K562 (cell line): ENCODE measurements at regions not wholly inside any gene's neighbourhood (a gene's known extent, or its start where the extent isn't known, plus 50 kb on each side); places are given as distances from the start of the nearest gene placed in this dataset.
A peak's percentile ranks its signal among the peaks of the same experiment; 100 is the strongest.

Experiments
- BCLAF1 ChIP-seq, 2 experiments: fragments of 450-650 bp in 1 of 2; IDR thresholded peaks; 2 replicates each; pipeline ENCODE4 v1.6.1; 2011 to 2017; ENCODE audit warnings: low read depth in 2 of 2, antibody characterized with exemption in 1 of 2, borderline replicate concordance in 1 of 2, low read length in 1 of 2, mild to moderate bottlenecking in 1 of 2, mixed read lengths in 1 of 2; ENCODE audit not compliant: control insufficient read depth in 1 of 2
- BHLHE40 ChIP-seq: IDR thresholded peaks from 2 replicates; pipeline ENCODE4 v1.6.1; 2011; ENCODE audit warnings: low read length, improper control_type of control experiment
- FOXJ2 ChIP-seq: fragments of 200-800 bp; sonication (Bioruptor generic); IDR thresholded peaks from 2 replicates; pipeline ENCODE4 v1.6.1; 2016; ENCODE audit warnings: missing genetic modification characterization, missing compliant biosample characterization
- GABPB2 ChIP-seq: fragments of 250-450 bp; sonication (Bioruptor Pico); conservative IDR thresholded peaks from 2 replicates; pipeline ENCODE4 v1.5.1; 2021; ENCODE audit warnings: mild to moderate bottlenecking
- IRF1 ChIP-seq: sonication (generic); formaldehyde crosslinking; IDR thresholded peaks from 2 replicates; pipeline ENCODE4 v1.8.0; 2022; ENCODE audit warnings: missing genetic modification reagents, mild to moderate bottlenecking, borderline replicate concordance
- JUNB ChIP-seq: fragments of 450-650 bp; formaldehyde crosslinking; conservative IDR thresholded peaks from 2 replicates; pipeline ENCODE4 v1.4.0; 2020; ENCODE audit warnings: mild to moderate bottlenecking
- KLF1 ChIP-seq: fragments of 450-650 bp; IDR thresholded peaks from 2 replicates; pipeline ENCODE4 v1.6.1; 2016; ENCODE audit warnings: missing genetic modification characterization, missing compliant biosample characterization
- KLF6 ChIP-seq: fragments of 250-450 bp; sonication (Bioruptor Pico); IDR thresholded peaks from 2 replicates; pipeline ENCODE4 v1.4.0; 2020; ENCODE audit warnings: mild to moderate bottlenecking, moderate library complexity, borderline replicate concordance
- MEIS2 ChIP-seq: fragments of 450-650 bp; IDR thresholded peaks from 2 replicates; pipeline ENCODE4 v1.6.1; 2014; ENCODE audit warnings: mild to moderate bottlenecking; ENCODE audit not compliant: partially characterized antibody
- SRSF3 ChIP-seq: fragments of 200-400 bp; formaldehyde crosslinking; IDR thresholded peaks from 2 replicates; pipeline ENCODE4 v1.6.1; 2016; ENCODE audit warnings: mild to moderate bottlenecking, low read length, moderate library complexity; ENCODE audit not compliant: insufficient read depth
- TF ChIP-seq, protein P1 (sequence below): sonication (generic); formaldehyde crosslinking; IDR thresholded peaks from 2 replicates; pipeline ENCODE4 v1.4.0; 2020; ENCODE audit warnings: mild to moderate bottlenecking, missing genetic modification reagents
- TF ChIP-seq, protein P2 (sequence below), 2 experiments: fragments of 450-650 bp; formaldehyde crosslinking in 1 of 2; IDR thresholded peaks; 2 replicates each; pipeline versions ENCODE4 v1.4.0 to v1.6.1; 2014 to 2020; ENCODE audit warnings: mild to moderate bottlenecking in 2 of 2, borderline replicate concordance in 1 of 2, low read depth in 1 of 2

GRCh38 chr17:68759343-68760140 lies 158.4 kb upstream of the FAM20A start (continued):
- TF ChIP-seq BCLAF1 (IDR thresholded peaks at IDR 0.05; ENCODE audit: borderline replicate concordance in 1 of 2, control insufficient read depth in 1 of 2, low read depth in 2 of 2, low read length in 1 of 2) (no peak), KLF1 (tag) (no peak), IRF1 (CRISPR knock-in tag) (no peak), GABPB2 (CRISPR knock-in tag) (no peak), MEIS2 (peak; percentile 53), FOXJ2 (tag) (0 out of 2 replicates have a peak, but pooled peaks have one; percentile 44), SRSF3 (no peak), KLF6 (CRISPR knock-in tag) (no peak), JUNB (CRISPR knock-in tag) (no peak), BHLHE40 (peak; percentile 63)
- TF ChIP-seq, protein P1, sequence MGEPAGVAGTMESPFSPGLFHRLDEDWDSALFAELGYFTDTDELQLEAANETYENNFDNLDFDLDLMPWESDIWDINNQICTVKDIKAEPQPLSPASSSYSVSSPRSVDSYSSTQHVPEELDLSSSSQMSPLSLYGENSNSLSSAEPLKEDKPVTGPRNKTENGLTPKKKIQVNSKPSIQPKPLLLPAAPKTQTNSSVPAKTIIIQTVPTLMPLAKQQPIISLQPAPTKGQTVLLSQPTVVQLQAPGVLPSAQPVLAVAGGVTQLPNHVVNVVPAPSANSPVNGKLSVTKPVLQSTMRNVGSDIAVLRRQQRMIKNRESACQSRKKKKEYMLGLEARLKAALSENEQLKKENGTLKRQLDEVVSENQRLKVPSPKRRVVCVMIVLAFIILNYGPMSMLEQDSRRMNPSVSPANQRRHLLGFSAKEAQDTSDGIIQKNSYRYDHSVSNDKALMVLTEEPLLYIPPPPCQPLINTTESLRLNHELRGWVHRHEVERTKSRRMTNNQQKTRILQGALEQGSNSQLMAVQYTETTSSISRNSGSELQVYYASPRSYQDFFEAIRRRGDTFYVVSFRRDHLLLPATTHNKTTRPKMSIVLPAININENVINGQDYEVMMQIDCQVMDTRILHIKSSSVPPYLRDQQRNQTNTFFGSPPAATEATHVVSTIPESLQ: no peak
- TF ChIP-seq, protein P2, sequence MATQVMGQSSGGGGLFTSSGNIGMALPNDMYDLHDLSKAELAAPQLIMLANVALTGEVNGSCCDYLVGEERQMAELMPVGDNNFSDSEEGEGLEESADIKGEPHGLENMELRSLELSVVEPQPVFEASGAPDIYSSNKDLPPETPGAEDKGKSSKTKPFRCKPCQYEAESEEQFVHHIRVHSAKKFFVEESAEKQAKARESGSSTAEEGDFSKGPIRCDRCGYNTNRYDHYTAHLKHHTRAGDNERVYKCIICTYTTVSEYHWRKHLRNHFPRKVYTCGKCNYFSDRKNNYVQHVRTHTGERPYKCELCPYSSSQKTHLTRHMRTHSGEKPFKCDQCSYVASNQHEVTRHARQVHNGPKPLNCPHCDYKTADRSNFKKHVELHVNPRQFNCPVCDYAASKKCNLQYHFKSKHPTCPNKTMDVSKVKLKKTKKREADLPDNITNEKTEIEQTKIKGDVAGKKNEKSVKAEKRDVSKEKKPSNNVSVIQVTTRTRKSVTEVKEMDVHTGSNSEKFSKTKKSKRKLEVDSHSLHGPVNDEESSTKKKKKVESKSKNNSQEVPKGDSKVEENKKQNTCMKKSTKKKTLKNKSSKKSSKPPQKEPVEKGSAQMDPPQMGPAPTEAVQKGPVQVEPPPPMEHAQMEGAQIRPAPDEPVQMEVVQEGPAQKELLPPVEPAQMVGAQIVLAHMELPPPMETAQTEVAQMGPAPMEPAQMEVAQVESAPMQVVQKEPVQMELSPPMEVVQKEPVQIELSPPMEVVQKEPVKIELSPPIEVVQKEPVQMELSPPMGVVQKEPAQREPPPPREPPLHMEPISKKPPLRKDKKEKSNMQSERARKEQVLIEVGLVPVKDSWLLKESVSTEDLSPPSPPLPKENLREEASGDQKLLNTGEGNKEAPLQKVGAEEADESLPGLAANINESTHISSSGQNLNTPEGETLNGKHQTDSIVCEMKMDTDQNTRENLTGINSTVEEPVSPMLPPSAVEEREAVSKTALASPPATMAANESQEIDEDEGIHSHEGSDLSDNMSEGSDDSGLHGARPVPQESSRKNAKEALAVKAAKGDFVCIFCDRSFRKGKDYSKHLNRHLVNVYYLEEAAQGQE (IDR thresholded peaks at IDR 0.05; ENCODE audit: borderline replicate concordance): peak; percentile 72; the same call in 1 of the 2 replicates
- TF ChIP-seq, protein P2 (CRISPR knock-in tag; IDR thresholded peaks at IDR 0.05; ENCODE audit: low read depth): no peak
